ENCODE measurements at regions not wholly inside any gene's neighbourhood (a gene's known extent, or its start where the extent isn't known, plus 50 kb on each side); places are given as distances from the start of the nearest gene placed in this dataset.

GRCh38 chr14:54186821-54187763 lies 209.7 kb upstream of the CDKN3 start (continued):
- no peak for TF ChIP-seq CTBP2 (IDR thresholded peaks at IDR 0.05; ENCODE audit: borderline replicate concordance, insufficient read depth, insufficient read length, low read length)
- TF ChIP-seq EP300 (IDR thresholded peaks at IDR 0.05; ENCODE audit: borderline replicate concordance in 1 of 2, low read depth in 2 of 2, low read length in 2 of 2) = no peak
